Osteoblast (primary cell): ENCODE measurements at regions not wholly inside any gene's neighbourhood (a gene's known extent, or its start where the extent isn't known, plus 50 kb on each side); places are given as distances from the start of the nearest gene placed in this dataset.
"Not testable (repeated sequence)": the region's sequence is repeated elsewhere in the genome, so short reads cannot be mapped to it uniquely, and the experiment has no call there.

Experiments used
- DNase-seq: peaks from one replicate; pipeline ENCODE4 v3.0.0; 2011; ENCODE audit warnings: low spot score, mixed read lengths; ENCODE audit not compliant: insufficient read length; ENCODE audit errors: missing footprints
- H2AFZ ChIP-seq: 2 replicates; pipeline ENCODE4 v1.6.0; 2011; ENCODE audit warnings: mild to moderate bottlenecking, low read length
- H3K27ac ChIP-seq: 2 replicates; pipeline ENCODE4 v1.5.1; 2011; ENCODE audit warnings: mild to moderate bottlenecking, low read depth, low read length, moderate library complexity
- H3K27me3 ChIP-seq: 2 replicates; pipeline ENCODE4 v1.6.0; 2012; ENCODE audit warnings: mild to moderate bottlenecking, control low read depth, inconsistent platforms, low read length, moderate library complexity; ENCODE audit not compliant: insufficient read depth
- H3K36me3 ChIP-seq: 2 replicates; pipeline ENCODE4 v1.5.1; 2011; ENCODE audit warnings: mild to moderate bottlenecking, low read length, control low read depth, moderate library complexity; ENCODE audit not compliant: insufficient read depth
- H3K4me1 ChIP-seq: 2 replicates; pipeline ENCODE4 v1.5.1; 2011; ENCODE audit warnings: mild to moderate bottlenecking, low read length, control low read depth, moderate library complexity; ENCODE audit not compliant: insufficient read depth
- H3K4me2 ChIP-seq: 2 replicates; pipeline ENCODE4 v1.6.0; 2011; ENCODE audit warnings: mild to moderate bottlenecking, low read length; ENCODE audit not compliant: insufficient read depth
- H3K4me3 ChIP-seq: fragments of 200-600 bp; sonication (generic); 3 replicates; pipeline ENCODE4 v1.5.1; 2012; ENCODE audit warnings: mild to moderate bottlenecking, low read length, inconsistent platforms; ENCODE audit not compliant: insufficient read depth
- H3K79me2 ChIP-seq: 2 replicates; pipeline ENCODE4 v1.6.0; 2012; ENCODE audit warnings: mild to moderate bottlenecking, low read length, control low read depth, inconsistent platforms; ENCODE audit not compliant: insufficient read depth
- H3K9me3 ChIP-seq: 2 replicates; pipeline ENCODE4 v1.5.1; 2011; ENCODE audit warnings: low read depth, low read length, control low read depth
- H4K20me1 ChIP-seq: 2 replicates; pipeline ENCODE4 v1.6.0; 2012; ENCODE audit warnings: mild to moderate bottlenecking, low read length, control low read depth; ENCODE audit not compliant: insufficient read depth
- CTCF ChIP-seq: IDR thresholded peaks from 2 replicates; pipeline ENCODE4 v1.5.1; 2011; ENCODE audit warnings: mild to moderate bottlenecking, low read depth, low read length, moderate library complexity; ENCODE audit errors: extremely low read depth

- Histone ChIP-seq H3K4me2 (no peak overlapping the region), H3K4me1 (peaks cover 20% of the 10 kb centered on the region), H3K27me3 (no peaks in the 10 kb centered on the region), H3K36me3 (no peaks in the 10 kb centered on the region), H2AFZ (no peak overlapping the region), H3K79me2 (no peaks in the 10 kb centered on the region), H3K9me3 (no peaks in the 10 kb centered on the region), H3K4me3 (no peak overlapping the region), H4K20me1 (no peaks in the 10 kb centered on the region), H3K27ac (no peak overlapping the region)
- TF ChIP-seq CTCF = no peak
- DNase-seq = no peak
Observed at GRCh38 chr3:125681146-125681545, 85.8 kb upstream of the OSBPL11 start.

GRCh38 chr3:125681906-125682305 is 86.6 kb upstream of the OSBPL11 start:
- not testable (repeated sequence) for H3K27me3 ChIP-seq

GRCh38 chr3:125682610-125683009 is 87.3 kb upstream of the OSBPL11 start:
- not testable (repeated sequence) for H3K27me3 ChIP-seq, H3K4me3 ChIP-seq, H3K79me2 ChIP-seq, H3K9me3 ChIP-seq, H3K36me3 ChIP-seq, H4K20me1 ChIP-seq
- peak overlapping the region; percentile 56 for H2AFZ ChIP-seq
- H3K27ac ChIP-seq = peak overlapping the region; percentile 23
- peaks cover 20% of the 10 kb centered on the region for H3K4me1 ChIP-seq
- H3K4me2 ChIP-seq = peak overlapping the region; percentile 23
- peak; percentile 83 for DNase-seq

More at GRCh38 chr3:125681906-125682305, 86.6 kb upstream of the OSBPL11 start:
- not testable (repeated sequence) for H3K79me2 ChIP-seq, H3K9me3 ChIP-seq, H3K4me3 ChIP-seq, H4K20me1 ChIP-seq, H3K36me3 ChIP-seq, H3K4me2 ChIP-seq, H2AFZ ChIP-seq, DNase-seq, H3K27ac ChIP-seq
- H3K4me1 ChIP-seq = peaks cover 20% of the 10 kb centered on the region

GRCh38 chr3:125683067-125683829 is 88.0 kb upstream of the OSBPL11 start:
- no peak for TF ChIP-seq CTCF
- no peaks in the 10 kb centered on the region for H3K79me2 ChIP-seq
- no peaks in the 10 kb centered on the region for H4K20me1 ChIP-seq
- no peaks in the 10 kb centered on the region for H3K9me3 ChIP-seq
- no peak overlapping the region for H3K4me2 ChIP-seq
- no peak overlapping the region for H2AFZ ChIP-seq
- peak overlapping the region; percentile 23 for H3K27ac ChIP-seq
- DNase-seq = no peak
- no peak overlapping the region for H3K4me3 ChIP-seq
- H3K36me3 ChIP-seq = no peaks in the 10 kb centered on the region
- H3K27me3 ChIP-seq = no peaks in the 10 kb centered on the region
- H3K4me1 ChIP-seq = peaks cover 20% of the 10 kb centered on the region

- Histone ChIP-seq H3K27me3 (no peaks in the 10 kb centered on the region), H3K9me3 (no peaks in the 10 kb centered on the region), H3K4me2 (no peak overlapping the region), H3K27ac (no peak overlapping the region), H3K4me3 (no peak overlapping the region), H4K20me1 (no peaks in the 10 kb centered on the region), H3K36me3 (no peaks in the 10 kb centered on the region), H3K4me1 (peaks cover 20% of the 10 kb centered on the region), H2AFZ (no peak overlapping the region), H3K79me2 (no peaks in the 10 kb centered on the region)
- peak; percentile 50 for TF ChIP-seq CTCF
- no peak for DNase-seq
Observed at GRCh38 chr3:125684199-125684598, 88.9 kb upstream of the OSBPL11 start.

GRCh38 chr3:125685741-125686140 is 90.4 kb upstream of the OSBPL11 start:
- H3K27me3 ChIP-seq, DNase-seq, H4K20me1 ChIP-seq, H3K4me2 ChIP-seq, H3K9me3 ChIP-seq, H3K36me3 ChIP-seq, H3K79me2 ChIP-seq, H3K27ac ChIP-seq, H3K4me3 ChIP-seq, H2AFZ ChIP-seq: not testable (repeated sequence)
- peaks cover 20% of the 10 kb centered on the region for H3K4me1 ChIP-seq
